CD4-positive, alpha-beta memory T cell (primary cell): ENCODE measurements at regions not wholly inside any gene's neighbourhood (a gene's known extent, or its start where the extent isn't known, plus 50 kb on each side); places are given as distances from the start of the nearest gene placed in this dataset.

Source experiments
- CTCF ChIA-PET: fragments of 350-600 bp; sonication (Branson Sonifier 250); formaldehyde crosslinking; loops from one replicate; lab custom pipeline; 2021; ENCODE audit warnings: inconsistent platforms; ENCODE audit not compliant: partially characterized antibody; lab: Charles Lee
- POLR2A ChIA-PET: fragments of 350-600 bp; sonication (Branson Sonifier 250); formaldehyde crosslinking; loops from one replicate; lab custom pipeline; 2021; ENCODE audit not compliant: partially characterized antibody; lab: Charles Lee
- DNase-seq, 5 donors: peaks; one replicate each; pipeline versions ENCODE4 v3.0.0 to v3.0.0-alpha.2; 2020 to 2022; ENCODE audit warnings: mixed read lengths in 1 of 5
- H3K27ac ChIP-seq: one replicate; pipeline ENCODE4 v1.7.0; 2013; ENCODE audit warnings: low read depth, low read length
- H3K27me3 ChIP-seq: 2 replicates; pipeline ENCODE4 v1.7.0; 2013; ENCODE audit warnings: mild to moderate bottlenecking, low read length, moderate library complexity; ENCODE audit not compliant: insufficient read depth
- H3K36me3 ChIP-seq: 2 replicates; pipeline ENCODE4 v1.7.0; 2013; ENCODE audit warnings: mild to moderate bottlenecking, low read length, moderate library complexity; ENCODE audit not compliant: insufficient read depth
- H3K4me1 ChIP-seq: 2 replicates; pipeline ENCODE4 v1.7.0; 2013; ENCODE audit warnings: mild to moderate bottlenecking, low read length, moderate library complexity; ENCODE audit not compliant: insufficient read depth
- H3K4me3 ChIP-seq, 2 donors: one replicate each; pipeline ENCODE4 v1.7.0; 2013; ENCODE audit warnings: low read length in 2 of 2, mild to moderate bottlenecking in 1 of 2
- H3K9me3 ChIP-seq, 2 donors: one replicate each; pipeline ENCODE4 v1.7.0; 2013; ENCODE audit warnings: low read length in 2 of 2, control low read depth in 1 of 2; ENCODE audit not compliant: control insufficient read depth in 1 of 2
- H3K27ac Mint-ChIP-seq, 7 donors: one replicate each; pipeline ENCODE4 v1.8.0; 2020 to 2021; ENCODE audit warnings: mixed read lengths in 7 of 7, mild to moderate bottlenecking in 6 of 7, inconsistent platforms in 3 of 7, moderate library complexity in 3 of 7
- H3K27me3 Mint-ChIP-seq, 2 donors: one replicate each; pipeline ENCODE4 v1.8.0; 2020 to 2021; ENCODE audit warnings: mixed read lengths in 2 of 2
- H3K36me3 Mint-ChIP-seq, 2 donors: one replicate each; pipeline ENCODE4 v1.8.0; 2020 to 2021; ENCODE audit warnings: mixed read lengths in 2 of 2, inconsistent platforms in 1 of 2, mild to moderate bottlenecking in 1 of 2
- H3K4me1 Mint-ChIP-seq, 4 donors: one replicate each; pipeline ENCODE4 v1.8.0; 2020 to 2021; ENCODE audit warnings: mixed read lengths in 4 of 4, mild to moderate bottlenecking in 1 of 4
- H3K4me3 Mint-ChIP-seq, 8 donors: one replicate each; pipeline ENCODE4 v1.8.0; 2020 to 2021; ENCODE audit warnings: mixed read lengths in 8 of 8, mild to moderate bottlenecking in 7 of 8, moderate library complexity in 6 of 8, inconsistent platforms in 3 of 8
- H3K9me3 Mint-ChIP-seq, 8 donors: one replicate each; pipeline ENCODE4 v1.8.0; 2020 to 2021; ENCODE audit warnings: mixed read lengths in 8 of 8, mild to moderate bottlenecking in 5 of 8, inconsistent platforms in 3 of 8, moderate library complexity in 1 of 8
- intact Hi-C: fragments of 100-400 bp; cut with micrococcal nuclease; formaldehyde crosslinking; loops from one replicate; pipeline ENCODE4 v1.15.1; 2023

- no peak for DNase-seq
- Histone ChIP-seq H3K4me3 (no peak overlapping the region), H3K4me1 (no peaks in the 10 kb centered on the region), H3K27me3 (no peaks in the 10 kb centered on the region), H3K9me3 (no peaks in the 10 kb centered on the region), H3K36me3 (no peaks in the 10 kb centered on the region), H3K27ac (no peak overlapping the region)
- Mint-ChIP-seq H3K9me3 (peaks cover 0 to 14% (median 4%) of the 10 kb centered on the region in 8 donors), H3K27ac (no peak overlapping the region), H3K4me1 (no peaks in the 10 kb centered on the region), H3K36me3 (no peaks in the 10 kb centered on the region), H3K27me3 (peaks cover 12 to 30% of the 10 kb centered on the region in 2 donors), H3K4me3 (no peak overlapping the region)
- intact Hi-C loops: no loop called here
- POLR2A ChIA-PET: no interaction called here
- CTCF ChIA-PET: no interaction called here
Observed at GRCh38 chr20:19858466-19859371, 100.7 kb downstream of the RIN2 start.

DNA sequence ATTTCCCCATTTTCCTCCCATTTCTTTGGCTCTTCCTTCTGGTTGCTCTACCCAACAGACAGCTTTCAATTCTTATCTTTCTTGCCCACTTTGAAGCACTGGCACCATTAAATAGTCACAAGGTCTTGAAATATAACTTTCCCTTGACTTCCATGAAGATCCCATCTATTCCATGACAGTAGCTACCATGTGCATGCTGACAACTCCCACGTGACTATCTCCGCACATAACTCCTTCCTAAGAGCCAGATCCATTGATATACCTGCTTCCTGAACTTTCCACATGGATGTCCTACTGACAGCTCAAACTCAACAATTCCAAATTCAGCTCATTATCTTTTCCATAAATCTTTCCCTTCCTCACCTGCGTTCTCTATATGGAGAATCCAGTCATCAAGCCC, 101.4 kb downstream of the RIN2 start:
- CTCF ChIA-PET: no interaction called here

DNA sequence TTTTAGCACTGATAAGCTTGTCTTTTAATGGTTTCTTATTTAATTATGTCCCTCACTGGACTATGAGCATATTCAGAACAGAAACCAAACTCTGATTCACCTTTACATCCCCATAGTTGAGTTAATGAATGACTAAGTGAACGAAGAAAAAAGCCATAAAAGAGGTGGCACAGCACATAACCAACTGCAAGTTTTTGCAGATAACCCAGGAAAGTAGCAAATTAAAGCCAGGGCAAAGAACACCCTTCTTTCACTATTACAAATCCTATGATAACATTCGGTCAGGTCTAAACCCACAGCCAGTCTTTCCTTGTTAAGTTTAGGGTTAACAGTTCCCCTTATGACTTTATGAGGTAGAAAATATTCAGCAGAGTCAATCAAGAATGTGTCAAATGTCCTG, 102.7 kb downstream of the RIN2 start:
- DNase-seq: no peak
- POLR2A ChIA-PET: no interaction called here
- Mint-ChIP-seq H3K9me3 (peaks cover 0 to 11% (median 4%) of the 10 kb centered on the region in 8 donors), H3K36me3 (no peaks in the 10 kb centered on the region), H3K27ac (peak overlapping the region in 1 of 7 donors; percentile 15), H3K4me3 (no peak overlapping the region), H3K4me1 (no peaks in the 10 kb centered on the region), H3K27me3 (peaks cover 10 to 30% of the 10 kb centered on the region in 2 donors)
- no peaks in the 10 kb centered on the region for H3K4me1 ChIP-seq
- H3K9me3 ChIP-seq: no peaks in the 10 kb centered on the region
- no peaks in the 10 kb centered on the region for H3K27me3 ChIP-seq
- no peak overlapping the region for H3K4me3 ChIP-seq
- H3K27ac ChIP-seq: no peak overlapping the region
- intact Hi-C loops: no loop called here
- CTCF ChIA-PET: no interaction called here
- H3K36me3 ChIP-seq: no peaks in the 10 kb centered on the region

More for the DNA sequence above, 101.4 kb downstream of the RIN2 start:
- POLR2A ChIA-PET: no interaction called here
- Histone ChIP-seq H3K4me1 (no peaks in the 10 kb centered on the region), H3K9me3 (no peaks in the 10 kb centered on the region), H3K27ac (no peak overlapping the region), H3K27me3 (no peaks in the 10 kb centered on the region), H3K4me3 (no peak overlapping the region), H3K36me3 (no peaks in the 10 kb centered on the region)
- H3K4me3 Mint-ChIP-seq: no peak overlapping the region
- DNase-seq: no peak
- no peaks in the 10 kb centered on the region for H3K4me1 Mint-ChIP-seq
- no peak overlapping the region for H3K27ac Mint-ChIP-seq
- intact Hi-C loops: no loop called here
- peaks cover 0 to 13% (median 4%) of the 10 kb centered on the region in 8 donors for H3K9me3 Mint-ChIP-seq
- no peaks in the 10 kb centered on the region for H3K36me3 Mint-ChIP-seq
- peaks cover 12 to 30% of the 10 kb centered on the region in 2 donors for H3K27me3 Mint-ChIP-seq

DNA sequence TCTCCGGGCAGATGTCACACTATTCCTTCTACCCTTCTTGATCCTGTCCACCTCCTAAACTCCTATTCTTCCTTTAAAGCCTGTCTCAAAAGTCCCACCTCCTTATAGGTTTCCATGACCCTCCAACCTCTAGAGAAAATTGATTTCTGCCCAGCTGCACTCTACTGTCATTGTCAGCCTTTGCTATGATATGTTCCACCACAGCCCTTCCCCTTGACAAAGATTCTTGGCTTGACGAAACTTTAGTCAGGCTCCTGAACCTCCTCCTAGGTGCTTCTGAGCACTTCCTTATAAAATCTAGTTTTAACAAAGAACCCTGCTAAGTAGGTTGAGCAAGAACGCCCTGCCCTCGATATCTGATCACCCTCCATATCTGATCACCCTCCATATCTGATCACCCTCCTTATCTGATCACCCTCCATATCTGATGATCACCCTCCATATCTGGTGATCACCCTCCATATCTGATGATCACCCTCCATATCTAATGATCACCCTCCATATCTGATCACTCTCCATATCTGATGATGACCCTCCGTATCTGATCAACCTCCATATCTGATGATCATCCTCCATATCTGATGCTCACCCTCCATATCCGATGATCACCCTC, 103.2 kb downstream of the RIN2 start:
- H3K27me3 ChIP-seq: no peaks in the 10 kb centered on the region
- Mint-ChIP-seq H3K27me3 (peaks cover 10 to 30% of the 10 kb centered on the region in 2 donors), H3K9me3 (peaks cover 0 to 11% (median 4%) of the 10 kb centered on the region in 8 donors), H3K4me3 (no peak overlapping the region), H3K36me3 (no peaks in the 10 kb centered on the region), H3K4me1 (no peaks in the 10 kb centered on the region), H3K27ac (no peak overlapping the region)
- H3K4me3 ChIP-seq: no peak overlapping the region
- DNase-seq: no peak
- H3K4me1 ChIP-seq: no peaks in the 10 kb centered on the region
- intact Hi-C loops: no loop called here
- no peaks in the 10 kb centered on the region for H3K36me3 ChIP-seq
- no peaks in the 10 kb centered on the region for H3K9me3 ChIP-seq
- CTCF ChIA-PET: no interaction called here
- H3K27ac ChIP-seq: no peak overlapping the region
- POLR2A ChIA-PET: no interaction called here

DNA sequence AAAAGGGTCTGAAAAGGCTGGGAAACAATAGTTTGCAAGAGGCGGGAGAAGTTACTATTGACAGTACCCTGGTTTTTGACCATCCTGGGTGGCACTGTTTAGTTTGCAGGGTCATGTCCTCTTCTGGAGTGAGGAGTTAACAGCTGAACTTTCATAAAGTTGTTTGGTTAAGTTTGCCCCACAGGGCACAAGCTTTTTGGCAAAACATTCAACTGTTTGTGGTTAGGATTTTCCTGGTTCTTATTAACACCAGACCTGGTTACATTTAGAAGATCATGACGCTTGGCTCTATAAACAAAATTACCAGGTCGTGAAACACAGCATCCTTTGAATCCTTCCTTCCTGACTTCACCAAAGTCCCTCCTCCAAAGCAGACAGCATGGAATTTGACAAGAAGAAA, 106.1 kb downstream of the RIN2 start:
- H3K4me1 Mint-ChIP-seq: no peaks in the 10 kb centered on the region
- Histone ChIP-seq H3K27me3 (no peaks in the 10 kb centered on the region), H3K9me3 (no peaks in the 10 kb centered on the region), H3K36me3 (no peaks in the 10 kb centered on the region), H3K4me3 (no peak overlapping the region), H3K4me1 (no peaks in the 10 kb centered on the region), H3K27ac (no peak overlapping the region)
- peaks cover 0 to 11% (median 4%) of the 10 kb centered on the region in 8 donors for H3K9me3 Mint-ChIP-seq
- ChIA-PET CTCF (no interaction called here), POLR2A (no interaction called here)
- peaks cover 8 to 21% of the 10 kb centered on the region in 2 donors for H3K27me3 Mint-ChIP-seq
- H3K27ac Mint-ChIP-seq: no peak overlapping the region
- H3K4me3 Mint-ChIP-seq: no peak overlapping the region
- intact Hi-C loops: no loop called here
- no peaks in the 10 kb centered on the region for H3K36me3 Mint-ChIP-seq
- no peak for DNase-seq

- CTCF ChIA-PET: no interaction called here
- no peaks in the 10 kb centered on the region for H3K36me3 ChIP-seq
- no peaks in the 10 kb centered on the region for H3K4me1 Mint-ChIP-seq
- peaks cover 0 to 7% (median 0%) of the 10 kb centered on the region in 8 donors for H3K9me3 Mint-ChIP-seq
- no peak overlapping the region for H3K27ac ChIP-seq
- intact Hi-C loops: no loop called here
- DNase-seq: no peak
- no peak overlapping the region for H3K4me3 Mint-ChIP-seq
- no peaks in the 10 kb centered on the region for H3K27me3 ChIP-seq
- peaks cover 5 to 18% of the 10 kb centered on the region in 2 donors for H3K27me3 Mint-ChIP-seq
- no peak overlapping the region for H3K27ac Mint-ChIP-seq
- no peaks in the 10 kb centered on the region for H3K9me3 ChIP-seq
- no peaks in the 10 kb centered on the region for H3K4me1 ChIP-seq
- H3K36me3 Mint-ChIP-seq: no peaks in the 10 kb centered on the region
- no peak overlapping the region for H3K4me3 ChIP-seq
- POLR2A ChIA-PET: no interaction called here
Observed at GRCh38 chr20:19866070-19866469, 108.0 kb downstream of the RIN2 start.

DNA sequence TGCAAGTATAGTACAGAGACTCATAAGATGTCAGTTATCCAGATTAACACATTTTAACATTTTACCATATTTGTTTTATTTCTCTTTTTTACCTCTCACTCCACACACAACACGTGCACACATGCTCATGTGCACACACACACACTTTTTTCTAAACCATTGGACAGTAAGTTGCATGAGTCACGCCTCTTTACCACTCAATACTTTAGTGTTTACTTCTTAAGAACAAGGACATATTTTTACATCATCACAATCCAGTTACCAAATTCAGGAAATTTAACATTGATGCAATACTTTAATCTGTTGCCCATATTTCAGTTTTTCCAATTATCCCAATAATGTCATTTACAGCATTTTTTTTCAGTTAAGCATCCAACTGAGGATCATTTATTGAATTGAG, 109.0 kb downstream of the RIN2 start:
- no peak for DNase-seq

More for the DNA sequence above, 109.0 kb downstream of the RIN2 start:
- no peaks in the 10 kb centered on the region for H3K4me1 ChIP-seq
- H3K36me3 ChIP-seq: no peaks in the 10 kb centered on the region
- H3K27me3 ChIP-seq: no peaks in the 10 kb centered on the region
- H3K27me3 Mint-ChIP-seq: peaks cover 3 to 12% of the 10 kb centered on the region in 2 donors
- H3K4me1 Mint-ChIP-seq: no peaks in the 10 kb centered on the region
- intact Hi-C loops: no loop called here
- H3K4me3 ChIP-seq: no peak overlapping the region
- ChIA-PET CTCF (no interaction called here), POLR2A (no interaction called here)
- no peaks in the 10 kb centered on the region for H3K36me3 Mint-ChIP-seq
- H3K9me3 ChIP-seq: no peaks in the 10 kb centered on the region
- H3K27ac ChIP-seq: no peak overlapping the region
- peaks cover 0 to 1% (median 0%) of the 10 kb centered on the region in 8 donors for H3K9me3 Mint-ChIP-seq
- no peak overlapping the region for H3K27ac Mint-ChIP-seq
- H3K4me3 Mint-ChIP-seq: no peak overlapping the region
